DOHH2 (cell line): ENCODE measurements at regions not wholly inside any gene's neighbourhood (a gene's known extent, or its start where the extent isn't known, plus 50 kb on each side); places are given as distances from the start of the nearest gene placed in this dataset.

ENCODE experiments used
- EZH2phosphoT487 ChIP-seq: fragments of 200-600 bp; sonication (generic); IDR thresholded peaks from 2 replicates; pipeline ENCODE4 v1.6.1; 2017; ENCODE audit warnings: borderline replicate concordance, mild to moderate bottlenecking, antibody characterized with exemption, low read length, moderate library complexity, mixed read lengths
- TF ChIP-seq, protein P1 (sequence below): fragments of 200-600 bp; sonication (generic); IDR thresholded peaks from one replicate; pipeline ENCODE4 v1.5.1; 2014; ENCODE audit warnings: antibody characterized with exemption, mild to moderate bottlenecking, low read depth, low read length; ENCODE audit not compliant: poor library complexity, severe bottlenecking

DNA sequence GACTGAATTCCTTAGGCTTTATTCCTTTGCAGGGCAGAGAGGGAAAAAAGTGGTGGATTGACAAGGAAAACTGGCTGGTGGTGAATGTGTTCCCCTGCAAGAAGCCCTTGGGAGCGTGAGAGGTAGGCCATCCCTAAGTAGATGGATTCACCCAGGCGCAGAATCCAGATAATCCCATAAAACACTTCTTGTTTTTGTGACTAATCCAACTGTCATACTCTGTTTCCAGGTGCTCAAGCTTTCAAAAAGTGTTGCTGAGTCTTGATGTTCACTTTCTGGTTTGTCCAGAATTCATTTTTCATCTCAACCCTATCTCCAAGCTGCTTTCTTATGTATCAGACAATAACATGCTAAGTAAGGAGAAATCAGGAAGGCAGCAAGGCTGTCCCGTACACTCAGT is 250.8 kb upstream of the HABP2 start:
- TF ChIP-seq, protein P1, sequence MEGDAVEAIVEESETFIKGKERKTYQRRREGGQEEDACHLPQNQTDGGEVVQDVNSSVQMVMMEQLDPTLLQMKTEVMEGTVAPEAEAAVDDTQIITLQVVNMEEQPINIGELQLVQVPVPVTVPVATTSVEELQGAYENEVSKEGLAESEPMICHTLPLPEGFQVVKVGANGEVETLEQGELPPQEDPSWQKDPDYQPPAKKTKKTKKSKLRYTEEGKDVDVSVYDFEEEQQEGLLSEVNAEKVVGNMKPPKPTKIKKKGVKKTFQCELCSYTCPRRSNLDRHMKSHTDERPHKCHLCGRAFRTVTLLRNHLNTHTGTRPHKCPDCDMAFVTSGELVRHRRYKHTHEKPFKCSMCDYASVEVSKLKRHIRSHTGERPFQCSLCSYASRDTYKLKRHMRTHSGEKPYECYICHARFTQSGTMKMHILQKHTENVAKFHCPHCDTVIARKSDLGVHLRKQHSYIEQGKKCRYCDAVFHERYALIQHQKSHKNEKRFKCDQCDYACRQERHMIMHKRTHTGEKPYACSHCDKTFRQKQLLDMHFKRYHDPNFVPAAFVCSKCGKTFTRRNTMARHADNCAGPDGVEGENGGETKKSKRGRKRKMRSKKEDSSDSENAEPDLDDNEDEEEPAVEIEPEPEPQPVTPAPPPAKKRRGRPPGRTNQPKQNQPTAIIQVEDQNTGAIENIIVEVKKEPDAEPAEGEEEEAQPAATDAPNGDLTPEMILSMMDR = no peak
- no peak for TF ChIP-seq EZH2phosphoT487
